ENCODE measurements at regions not wholly inside any gene's neighbourhood (a gene's known extent, or its start where the extent isn't known, plus 50 kb on each side); places are given as distances from the start of the nearest gene placed in this dataset.

GRCh38 chr6:147752689-147753403, 244.4 kb downstream of the SAMD5 start:
- Histone ChIP-seq H3K27me3 (no peaks in the 10 kb centered on the region), H3K9me3 (ENCODE audit: low read depth) (no peaks in the 10 kb centered on the region), H3K27ac (no peak overlapping the region), H3K4me3 (no peak overlapping the region), H3K4me1 (ENCODE audit: low read depth) (no peaks in the 10 kb centered on the region), H3K36me3 (no peaks in the 10 kb centered on the region)
- DNase-seq (ENCODE audit: low read depth in 1 of 2, low spot score in 1 of 2) = no peak
- TF ChIP-seq CTCF (IDR thresholded peaks at IDR 0.05; ENCODE audit: low read depth, low read length) = no peak

DNA sequence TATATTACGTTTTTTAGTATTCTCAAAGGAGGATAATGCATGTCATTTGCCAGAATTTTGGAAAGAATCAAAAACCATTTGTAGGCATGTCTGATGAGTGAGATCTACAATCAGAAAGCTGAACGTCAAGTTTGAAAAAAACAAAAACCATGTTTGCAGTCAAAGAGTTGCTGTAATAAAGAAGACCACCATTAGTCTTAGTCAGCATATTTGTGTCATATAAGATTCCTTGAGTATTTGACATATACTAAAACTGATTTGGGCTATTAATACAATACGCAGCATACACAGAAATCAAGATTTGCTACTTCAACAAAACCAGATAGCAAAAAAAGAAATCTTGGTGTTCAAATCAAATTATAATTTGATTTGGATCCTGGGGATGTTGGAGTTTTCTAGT, 247.5 kb downstream of the SAMD5 start:
- Histone ChIP-seq H3K27ac (no peak overlapping the region), H3K27me3 (no peaks in the 10 kb centered on the region), H3K4me3 (no peak overlapping the region), H3K9me3 (ENCODE audit: low read depth) (no peaks in the 10 kb centered on the region), H3K36me3 (no peaks in the 10 kb centered on the region), H3K4me1 (ENCODE audit: low read depth) (no peaks in the 10 kb centered on the region)
- DNase-seq (ENCODE audit: low read depth in 1 of 2, low spot score in 1 of 2) = no peak
- TF ChIP-seq CTCF (IDR thresholded peaks at IDR 0.05; ENCODE audit: low read depth, low read length) = no peak

DNA sequence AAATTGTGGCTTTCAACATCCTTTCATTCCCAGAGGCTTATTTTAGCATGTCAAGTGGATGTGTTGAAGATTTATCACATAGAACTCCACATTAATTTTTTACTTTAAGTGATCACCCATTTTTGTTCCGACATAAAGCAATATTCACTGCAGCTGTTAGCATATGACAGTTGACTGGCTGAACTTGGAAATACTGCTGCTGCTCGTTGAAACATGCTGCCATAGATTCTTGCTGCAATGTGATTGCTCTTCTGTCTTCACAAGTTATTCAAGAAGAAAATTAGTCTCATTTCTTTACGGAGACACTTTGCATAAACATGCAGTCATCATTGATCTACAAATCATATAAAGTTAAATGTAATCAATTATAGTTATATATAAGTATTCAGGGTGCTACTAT, 248.4 kb downstream of the SAMD5 start:
- H3K9me3 ChIP-seq (ENCODE audit: low read depth) = no peaks in the 10 kb centered on the region
- H3K27me3 ChIP-seq = no peaks in the 10 kb centered on the region
- H3K4me3 ChIP-seq = no peak overlapping the region
- DNase-seq (ENCODE audit: low read depth in 1 of 2, low spot score in 1 of 2) = no peak
- H3K4me1 ChIP-seq (ENCODE audit: low read depth) = no peaks in the 10 kb centered on the region
- TF ChIP-seq CTCF (IDR thresholded peaks at IDR 0.05; ENCODE audit: low read depth, low read length) = no peak
- no peak overlapping the region for H3K27ac ChIP-seq
- H3K36me3 ChIP-seq = no peaks in the 10 kb centered on the region

DNA sequence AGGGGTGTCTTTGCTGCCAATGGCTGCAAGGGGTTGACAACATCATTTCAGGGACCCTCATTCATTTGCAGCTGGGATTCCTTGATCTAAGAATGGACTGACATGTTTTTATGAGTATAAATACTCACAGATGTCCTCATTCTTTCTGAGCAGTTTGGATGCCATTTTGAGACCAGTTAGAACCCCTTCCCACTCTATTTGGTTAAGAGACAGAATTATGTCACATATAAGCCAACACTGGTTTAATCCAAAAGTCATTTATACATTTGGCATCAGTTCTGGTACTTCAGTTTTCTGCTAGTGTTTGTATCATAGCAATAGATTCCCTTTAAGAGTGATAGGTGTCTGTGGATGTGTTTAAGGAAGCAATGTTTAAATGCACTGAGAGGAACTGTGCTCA, 248.8 kb downstream of the SAMD5 start:
- Histone ChIP-seq H3K36me3 (no peaks in the 10 kb centered on the region), H3K27me3 (no peaks in the 10 kb centered on the region), H3K27ac (no peak overlapping the region), H3K9me3 (ENCODE audit: low read depth) (no peaks in the 10 kb centered on the region), H3K4me1 (ENCODE audit: low read depth) (no peaks in the 10 kb centered on the region), H3K4me3 (no peak overlapping the region)
- TF ChIP-seq CTCF (IDR thresholded peaks at IDR 0.05; ENCODE audit: low read depth, low read length) = no peak
- no peak for DNase-seq (ENCODE audit: low read depth in 1 of 2, low spot score in 1 of 2)

DNA sequence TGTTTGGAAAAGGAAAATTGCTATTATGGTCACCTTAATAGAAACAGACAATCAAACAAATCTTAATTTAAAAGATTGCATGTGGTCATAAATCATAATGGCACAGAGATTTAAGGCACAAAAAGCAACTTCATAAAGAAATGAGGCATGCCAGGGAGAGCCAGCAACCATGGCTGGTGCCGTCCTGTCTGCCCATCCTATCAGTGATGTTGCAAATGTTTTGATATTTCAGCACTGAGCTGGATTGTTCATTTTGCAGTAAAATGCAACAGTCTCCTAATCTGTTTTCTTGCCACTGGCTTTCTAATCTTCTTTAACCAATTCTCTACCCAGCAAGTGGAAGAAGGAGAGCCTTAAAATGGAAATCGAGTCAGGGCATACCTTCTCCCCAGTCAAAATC, 249.8 kb downstream of the SAMD5 start:
- no peak overlapping the region for H3K27ac ChIP-seq
- H3K36me3 ChIP-seq = no peaks in the 10 kb centered on the region
- DNase-seq (ENCODE audit: low read depth in 1 of 2, low spot score in 1 of 2) = no peak
- H3K4me1 ChIP-seq (ENCODE audit: low read depth) = no peaks in the 10 kb centered on the region
- no peak for TF ChIP-seq CTCF (IDR thresholded peaks at IDR 0.05; ENCODE audit: low read depth, low read length)
- no peaks in the 10 kb centered on the region for H3K27me3 ChIP-seq
- H3K4me3 ChIP-seq = no peak overlapping the region
- no peaks in the 10 kb centered on the region for H3K9me3 ChIP-seq (ENCODE audit: low read depth)

Measured in cardiac muscle cell (in vitro differentiated cells and primary cell).